Liver (tissue), 8 donors: ENCODE measurements at regions not wholly inside any gene's neighbourhood (a gene's known extent, or its start where the extent isn't known, plus 50 kb on each side); places are given as distances from the start of the nearest gene placed in this dataset.

Source experiments
- DNase-seq: peaks from one replicate; pipeline ENCODE4 v3.0.0-alpha.2; 2017; ENCODE audit warnings: low spot score
- H3K27ac ChIP-seq, 2 donors: one replicate each; pipeline ENCODE4 v1.7.0; 2013; ENCODE audit warnings: inconsistent platforms in 2 of 2, low read length in 2 of 2, control low read depth in 1 of 2, low read depth in 1 of 2, mild to moderate bottlenecking in 1 of 2
- H3K27me3 ChIP-seq, 4 donors: one replicate each; pipeline versions ENCODE4 v1.6.1 to v1.7.0; 2013; ENCODE audit warnings: low read length in 3 of 4, inconsistent platforms in 1 of 4, mild to moderate bottlenecking in 1 of 4, moderate library complexity in 1 of 4; ENCODE audit not compliant: control insufficient read depth in 4 of 4, insufficient read depth in 4 of 4
- H3K36me3 ChIP-seq, 4 donors: one replicate each; pipeline versions ENCODE4 v1.6.1 to v1.7.0; 2013; ENCODE audit warnings: low read length in 3 of 4, mild to moderate bottlenecking in 3 of 4, low read depth in 1 of 4, moderate library complexity in 1 of 4; ENCODE audit not compliant: control insufficient read depth in 4 of 4, insufficient read depth in 3 of 4
- H3K4me1 ChIP-seq, 4 donors: one replicate each; pipeline versions ENCODE4 v1.6.1 to v1.7.0; 2013; ENCODE audit warnings: low read length in 3 of 4, mild to moderate bottlenecking in 3 of 4, moderate library complexity in 1 of 4; ENCODE audit not compliant: control insufficient read depth in 4 of 4, insufficient read depth in 4 of 4
- H3K4me3 ChIP-seq, 3 donors: one replicate each; pipeline versions ENCODE4 v1.6.1 to v1.7.0; 2013; ENCODE audit warnings: low read length in 3 of 3, control low read depth in 1 of 3, low read depth in 1 of 3, mild to moderate bottlenecking in 1 of 3
- H3K9ac ChIP-seq, 2 donors: one replicate each; pipeline ENCODE4 v1.7.0; 2013; ENCODE audit warnings: low read length in 2 of 2, mild to moderate bottlenecking in 2 of 2, moderate library complexity in 2 of 2, control low read depth in 1 of 2, low read depth in 1 of 2
- H3K9me3 ChIP-seq, 4 donors: one replicate each; pipeline versions ENCODE4 v1.6.1 to v1.7.0; 2013; ENCODE audit warnings: low read length in 3 of 4; ENCODE audit not compliant: control insufficient read depth in 4 of 4
- ATF3 ChIP-seq: IDR thresholded peaks from 2 replicates; pipeline ENCODE4 v1.6.1; 2016; ENCODE audit warnings: antibody characterized with exemption
- CTCF ChIP-seq: fragments of 150-350 bp; IDR thresholded peaks from 2 replicates; pipeline ENCODE4 v1.5.1; 2017; ENCODE audit warnings: improper control_type of control experiment, low read depth, low read length; ENCODE audit not compliant: missing input control
- EGR1 ChIP-seq, 2 donors: IDR thresholded peaks; 2 replicates each; pipeline ENCODE4 v1.6.1; 2016 to 2018; ENCODE audit warnings: antibody characterized with exemption in 2 of 2, low read depth in 2 of 2
- FOXA1 ChIP-seq: IDR thresholded peaks from 2 replicates; pipeline ENCODE4 v1.6.1; 2016; ENCODE audit warnings: antibody characterized with exemption
- FOXA2 ChIP-seq: IDR thresholded peaks from 2 replicates; pipeline ENCODE4 v1.6.1; 2016; ENCODE audit warnings: antibody characterized with exemption
- GABPA ChIP-seq, 2 donors: IDR thresholded peaks in 1 of 2; conservative IDR thresholded peaks in 1 of 2; 2 replicates each; pipeline ENCODE4 v1.6.1; 2016; ENCODE audit warnings: antibody characterized with exemption in 2 of 2, mild to moderate bottlenecking in 1 of 2, moderate library complexity in 1 of 2
- HNF4A ChIP-seq, 2 donors: conservative IDR thresholded peaks; 2 replicates each; pipeline ENCODE4 v1.6.1; 2016; ENCODE audit warnings: antibody characterized with exemption in 2 of 2, mild to moderate bottlenecking in 2 of 2
- HNF4G ChIP-seq: IDR thresholded peaks from 2 replicates; pipeline ENCODE4 v1.6.1; 2016; ENCODE audit warnings: antibody characterized with exemption
- JUND ChIP-seq, 2 donors: IDR thresholded peaks; 2 replicates each; pipeline ENCODE4 v1.6.1; 2016; ENCODE audit warnings: antibody characterized with exemption in 2 of 2
- MAX ChIP-seq: IDR thresholded peaks from 2 replicates; pipeline ENCODE4 v1.6.1; 2016; ENCODE audit warnings: antibody characterized with exemption
- NR2F2 ChIP-seq: IDR thresholded peaks from 2 replicates; pipeline ENCODE4 v1.6.1; 2016; ENCODE audit warnings: antibody characterized with exemption
- RAD21 ChIP-seq, 2 donors: IDR thresholded peaks; 2 replicates each; pipeline ENCODE4 v1.6.1; 2016; ENCODE audit warnings: antibody characterized with exemption in 2 of 2, mild to moderate bottlenecking in 2 of 2
- REST ChIP-seq: IDR thresholded peaks from 2 replicates; pipeline ENCODE4 v1.6.1; 2016; ENCODE audit warnings: antibody characterized with exemption, mild to moderate bottlenecking
- RXRA ChIP-seq, 2 donors: IDR thresholded peaks; 2 replicates each; pipeline ENCODE4 v1.6.1; 2017 to 2018; ENCODE audit warnings: antibody characterized with exemption in 2 of 2, mild to moderate bottlenecking in 1 of 2
- SP1 ChIP-seq: IDR thresholded peaks from 2 replicates; pipeline ENCODE4 v1.6.1; 2018; ENCODE audit warnings: antibody characterized with exemption, mild to moderate bottlenecking
- TAF1 ChIP-seq: conservative IDR thresholded peaks from 2 replicates; pipeline ENCODE4 v1.6.1; 2016; ENCODE audit warnings: antibody characterized with exemption, mild to moderate bottlenecking
- YY1 ChIP-seq: IDR thresholded peaks from 2 replicates; pipeline ENCODE4 v1.6.1; 2016; ENCODE audit warnings: antibody characterized with exemption, mild to moderate bottlenecking
- ZBTB33 ChIP-seq: IDR thresholded peaks from 2 replicates; pipeline ENCODE4 v1.6.1; 2016; ENCODE audit warnings: antibody characterized with exemption
- WGBS: extraction: QIAGEN DNeasy Blood & Tissue Kit; methylation state at CpG from one replicate; pipeline ENCODE4 v1.1.7; 2013; 5-methylcytosine and 5-hydroxymethylcytosine counted together
- donor health status: healthy.
- donor health status: healthy.
- donor health status: healthy.
- donor health status: healthy.
- donor health status: healthy.

GRCh38 chr10:78335371-78335690 is 301.7 kb downstream of the RPS24 start:
- H3K9ac ChIP-seq: no peak overlapping the region
- DNase-seq: peak; percentile 16
- H3K36me3 ChIP-seq: no peaks in the 10 kb centered on the region
- H3K4me1 ChIP-seq: peaks cover 0 to 10% (median 9%) of the 10 kb centered on the region in 4 donors
- H3K9me3 ChIP-seq: no peaks in the 10 kb centered on the region
- WGBS: 84% methylated on average over 1 of the region's 1 CpG
- TF ChIP-seq YY1: no peak
- TF ChIP-seq NR2F2: no peak
- no peak for TF ChIP-seq CTCF
- no peak for TF ChIP-seq FOXA1
- no peak for TF ChIP-seq HNF4A (conservative IDR thresholded peaks at IDR 0.05)
- no peak for TF ChIP-seq FOXA2
- TF ChIP-seq GABPA (IDR thresholded peaks at IDR 0.05 in 1 of 2, conservative IDR thresholded peaks at IDR 0.05 in 1 of 2): no peak
- TF ChIP-seq JUND (IDR thresholded peaks at IDR 0.05): no peak
- TF ChIP-seq HNF4G: no peak
- TF ChIP-seq SP1: no peak
- no peak for TF ChIP-seq MAX
- no peak for TF ChIP-seq RXRA (IDR thresholded peaks at IDR 0.05)
- no peak for TF ChIP-seq ZBTB33
- no peak for TF ChIP-seq ATF3
- no peak for TF ChIP-seq TAF1
- TF ChIP-seq EGR1 (IDR thresholded peaks at IDR 0.05; ENCODE audit: low read depth in 2 of 2): no peak
- no peak for TF ChIP-seq RAD21 (IDR thresholded peaks at IDR 0.05)
- TF ChIP-seq REST: no peak
- no peaks in the 10 kb centered on the region for H3K27me3 ChIP-seq
- no peak overlapping the region for H3K27ac ChIP-seq
- no peak overlapping the region for H3K4me3 ChIP-seq
